Nephron (organoid): ENCODE measurements at regions not wholly inside any gene's neighbourhood (a gene's known extent, or its start where the extent isn't known, plus 50 kb on each side); places are given as distances from the start of the nearest gene placed in this dataset.
A peak's percentile ranks its signal among the peaks of the same experiment; 100 is the strongest.

Source experiments
- H3K27ac Mint-ChIP-seq, 3 experiments: 2 replicates each; pipeline ENCODE4 v1.8.0; 2020; ENCODE audit warnings: mixed read lengths in 3 of 3, mild to moderate bottlenecking in 2 of 3, moderate library complexity in 1 of 3
- H3K27me3 Mint-ChIP-seq: 2 replicates; pipeline ENCODE4 v1.8.0; 2021; ENCODE audit warnings: low read depth, mild to moderate bottlenecking, moderate library complexity, mixed read lengths
- H3K36me3 Mint-ChIP-seq: 2 replicates; pipeline ENCODE4 v1.8.0; 2020; ENCODE audit warnings: low read depth, mixed read lengths
- H3K4me1 Mint-ChIP-seq: 2 replicates; pipeline ENCODE4 v1.8.0; 2020; ENCODE audit warnings: mixed read lengths
- H3K4me3 Mint-ChIP-seq, 3 experiments: 2 replicates each; pipeline ENCODE4 v1.8.0; 2020; ENCODE audit warnings: mild to moderate bottlenecking in 3 of 3, mixed read lengths in 3 of 3, moderate library complexity in 2 of 3
- H3K9me3 Mint-ChIP-seq: 2 replicates; pipeline ENCODE4 v1.8.0; 2020; ENCODE audit warnings: mixed read lengths
- CTCF ChIP-seq, 3 experiments: fragments of 200-600 bp; sonication (generic); IDR thresholded peaks; one replicate each; pipeline ENCODE4 v1.5.0; 2021; ENCODE audit warnings: antibody characterized with exemption in 3 of 3; ENCODE audit not compliant: unreplicated experiment in 3 of 3

- H3K36me3 Mint-ChIP-seq: no peaks in the 10 kb centered on the region
- H3K4me3 Mint-ChIP-seq: no peak overlapping the region
- peaks cover 19% of the 10 kb centered on the region for H3K4me1 Mint-ChIP-seq
- H3K27me3 Mint-ChIP-seq: no peaks in the 10 kb centered on the region
- no peaks in the 10 kb centered on the region for H3K9me3 Mint-ChIP-seq
- peak overlapping the region; percentile 96 to 99 (median 96) for H3K27ac Mint-ChIP-seq
- TF ChIP-seq CTCF (IDR thresholded peaks at IDR 0.05; ENCODE audit: unreplicated experiment in 3 of 3): no peak
Measured at GRCh38 chr15:95401587-95401986, 928.9 kb upstream of the NR2F2 start.

GRCh38 chr15:95405447-95405846, 925.1 kb upstream of the NR2F2 start:
- Mint-ChIP-seq H3K4me3 (no peak overlapping the region), H3K9me3 (no peaks in the 10 kb centered on the region), H3K27ac (peak overlapping the region in 1 of 3 experiments; percentile 58), H3K36me3 (no peaks in the 10 kb centered on the region), H3K27me3 (no peaks in the 10 kb centered on the region), H3K4me1 (peaks cover 31% of the 10 kb centered on the region)
- no peak for TF ChIP-seq CTCF (IDR thresholded peaks at IDR 0.05; ENCODE audit: unreplicated experiment in 3 of 3)

GRCh38 chr15:95407534-95407933, 923.0 kb upstream of the NR2F2 start:
- no peak overlapping the region for H3K4me3 Mint-ChIP-seq
- H3K27ac Mint-ChIP-seq: no peak overlapping the region
- H3K9me3 Mint-ChIP-seq: peaks cover 4% of the 10 kb centered on the region
- no peaks in the 10 kb centered on the region for H3K27me3 Mint-ChIP-seq
- no peak for TF ChIP-seq CTCF (IDR thresholded peaks at IDR 0.05; ENCODE audit: unreplicated experiment in 3 of 3)
- no peaks in the 10 kb centered on the region for H3K36me3 Mint-ChIP-seq
- peaks cover 13% of the 10 kb centered on the region for H3K4me1 Mint-ChIP-seq

GRCh38 chr15:95409211-95409610, 921.3 kb upstream of the NR2F2 start:
- peaks cover 3% of the 10 kb centered on the region for H3K36me3 Mint-ChIP-seq
- peaks cover 12% of the 10 kb centered on the region for H3K4me1 Mint-ChIP-seq
- H3K4me3 Mint-ChIP-seq: no peak overlapping the region
- peak overlapping the region; percentile 37 to 86 (median 67) for H3K27ac Mint-ChIP-seq
- H3K27me3 Mint-ChIP-seq: no peaks in the 10 kb centered on the region
- peak in 1 of 3 experiments; percentile 14 for TF ChIP-seq CTCF (IDR thresholded peaks at IDR 0.05; ENCODE audit: unreplicated experiment in 3 of 3)
- peaks cover 4% of the 10 kb centered on the region for H3K9me3 Mint-ChIP-seq

GRCh38 chr15:95409626-95410310, 920.7 kb upstream of the NR2F2 start:
- no peaks in the 10 kb centered on the region for H3K27me3 Mint-ChIP-seq
- no peak overlapping the region for H3K4me3 Mint-ChIP-seq
- no peak for TF ChIP-seq CTCF (IDR thresholded peaks at IDR 0.05; ENCODE audit: unreplicated experiment in 3 of 3)

GRCh38 chr15:95410757-95411156, 919.7 kb upstream of the NR2F2 start:
- Mint-ChIP-seq H3K4me3 (no peak overlapping the region), H3K27me3 (no peaks in the 10 kb centered on the region)

More at GRCh38 chr15:95409626-95410310, 920.7 kb upstream of the NR2F2 start:
- Mint-ChIP-seq H3K27ac (peak overlapping the region; percentile 37 to 86 (median 67)), H3K4me1 (peaks cover 12% of the 10 kb centered on the region), H3K36me3 (peaks cover 3% of the 10 kb centered on the region), H3K9me3 (peaks cover 4% of the 10 kb centered on the region)

More at GRCh38 chr15:95410757-95411156, 919.7 kb upstream of the NR2F2 start:
- H3K27ac Mint-ChIP-seq: peak overlapping the region in 1 of 3 experiments; percentile 52
- H3K4me1 Mint-ChIP-seq: peaks cover 12% of the 10 kb centered on the region
- peaks cover 3% of the 10 kb centered on the region for H3K36me3 Mint-ChIP-seq
- peaks cover 4% of the 10 kb centered on the region for H3K9me3 Mint-ChIP-seq
- no peak for TF ChIP-seq CTCF (IDR thresholded peaks at IDR 0.05; ENCODE audit: unreplicated experiment in 3 of 3)
